PC-3 (cell line): ENCODE measurements at regions not wholly inside any gene's neighbourhood (a gene's known extent, or its start where the extent isn't known, plus 50 kb on each side); places are given as distances from the start of the nearest gene placed in this dataset.

Experiments
- ATAC-seq: fragments of 200-7000 bp; cut with Tn5 transposase; 2 replicates; pipeline ENCODE4 v1.9.1; 2020; ENCODE audit warnings: mild to moderate bottlenecking, moderate library complexity
- BruUV-seq: library from RNA; stranded (reverse); fragments of 400-500 nt; replicated peaks from 2 replicates; lab custom pipeline; 2021; lab: Mats Ljungman, UMichigan
- CTCF ChIA-PET: fragments of 300-600 bp; sonication (Branson Sonifier 250); formaldehyde crosslinking; loops from one replicate; lab custom pipeline; 2022; ENCODE audit warnings: antibody characterized with exemption; lab: Charles Lee
- POLR2A ChIA-PET: fragments of 300-600 bp; sonication (Branson Sonifier 250); formaldehyde crosslinking; loops from one replicate; lab custom pipeline; 2022; ENCODE audit warnings: antibody characterized with exemption; ENCODE audit not compliant: unreplicated experiment; lab: Charles Lee
- DNase-seq: peaks from one replicate; pipeline ENCODE4 v3.0.0-alpha.2; 2015
- H2AFZ ChIP-seq: fragments of 300-600 bp; sonication (generic); 2 replicates; pipeline ENCODE4 v1.6.0; 2016; ENCODE audit warnings: antibody characterized with exemption, low read length
- H3F3A ChIP-seq: fragments of 300-600 bp; sonication (generic); one replicate; pipeline ENCODE4 v1.6.0; 2017; ENCODE audit warnings: antibody characterized with exemption, low read length, control low read depth, mild to moderate bottlenecking; ENCODE audit not compliant: unreplicated experiment
- H3K27ac ChIP-seq: fragments of 300-600 bp; sonication (generic); 2 replicates; pipeline ENCODE4 v1.5.1; 2016; ENCODE audit warnings: mild to moderate bottlenecking, low read length
- H3K27me3 ChIP-seq: fragments of 300-600 bp; sonication (generic); 2 replicates; pipeline ENCODE4 v1.6.1; 2016; ENCODE audit warnings: low read length, mixed read lengths
- H3K36me3 ChIP-seq: fragments of 300-600 bp; sonication (generic); 2 replicates; pipeline ENCODE4 v1.6.1; 2016; ENCODE audit warnings: low read depth, mixed run types, low read length, mixed read lengths
- H3K4me1 ChIP-seq: fragments of 300-600 bp; sonication (generic); 2 replicates; pipeline ENCODE4 v1.5.1; 2016; ENCODE audit warnings: low read length; ENCODE audit not compliant: insufficient read depth
- H3K4me2 ChIP-seq: fragments of 300-600 bp; sonication (generic); 2 replicates; pipeline ENCODE4 v1.6.0; 2016; ENCODE audit warnings: low read length
- H3K4me3 ChIP-seq: fragments of 300-600 bp; sonication (generic); 2 replicates; pipeline ENCODE4 v1.5.1; 2016; ENCODE audit warnings: mild to moderate bottlenecking, low read length, mixed read lengths
- H3K79me2 ChIP-seq: fragments of 300-600 bp; sonication (generic); 2 replicates; pipeline ENCODE4 v1.6.1; 2017; ENCODE audit warnings: low read length, mixed read lengths
- H3K9ac ChIP-seq: fragments of 300-600 bp; sonication (generic); 2 replicates; pipeline ENCODE4 v1.6.0; 2016; ENCODE audit warnings: mild to moderate bottlenecking, low read length
- H3K9me2 ChIP-seq: fragments of 300-600 bp; sonication (generic); replicated peaks from 2 replicates; pipeline ENCODE4 v1.6.1; 2016; ENCODE audit warnings: mixed run types, low read length, mixed read lengths
- H3K9me3 ChIP-seq: fragments of 300-600 bp; sonication (generic); 2 replicates; pipeline ENCODE4 v1.6.1; 2016; ENCODE audit warnings: low read length, mixed read lengths
- H4K20me1 ChIP-seq: fragments of 300-600 bp; sonication (generic); 2 replicates; pipeline ENCODE4 v1.6.1; 2016; ENCODE audit warnings: low read length, mixed read lengths
- EZH2 ChIP-seq: fragments of 300-600 bp; sonication (generic); IDR thresholded peaks from one replicate; pipeline ENCODE4 v1.6.1; 2017; ENCODE audit warnings: antibody characterized with exemption, mild to moderate bottlenecking, low read length; ENCODE audit not compliant: unreplicated experiment
- EZH2phosphoT487 ChIP-seq: fragments of 300-600 bp; sonication (generic); IDR thresholded peaks from 2 replicates; pipeline ENCODE4 v1.6.1; 2018; ENCODE audit warnings: mild to moderate bottlenecking, antibody characterized with exemption, low read length, borderline replicate concordance
- intact Hi-C: fragments of 100-400 bp; cut with micrococcal nuclease; formaldehyde crosslinking; loops from 2 replicates; pipeline ENCODE4 v1.9.0; 2023
- TF ChIP-seq, protein P1 (sequence below): fragments of 300-600 bp; sonication (generic); conservative IDR thresholded peaks from 2 replicates; pipeline ENCODE4 v1.5.1; 2017; ENCODE audit warnings: antibody characterized with exemption, low read depth, mild to moderate bottlenecking, low read length

DNA sequence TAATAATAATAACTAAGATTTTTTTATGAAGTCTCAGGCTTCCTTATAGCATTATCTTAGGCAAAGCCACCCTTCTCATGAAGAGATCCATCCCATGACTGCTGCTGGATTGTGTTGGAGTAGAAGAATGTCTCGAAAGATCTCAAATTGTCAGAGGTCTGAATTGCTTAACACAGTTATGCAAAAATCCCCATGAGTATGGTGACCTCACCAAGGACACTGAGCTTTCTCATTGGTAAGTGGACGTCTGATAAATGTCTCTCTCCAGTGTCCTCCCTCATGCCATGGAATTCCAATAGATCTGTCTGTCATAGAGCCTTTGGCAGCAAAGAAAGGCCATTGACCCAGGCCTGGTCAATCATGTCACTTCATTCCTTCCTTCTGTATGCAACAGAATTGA lies 264.5 kb downstream of the CDH11 start:
- H2AFZ ChIP-seq, result no peak overlapping the region
- no peak overlapping the region for H3K27ac ChIP-seq
- no peak overlapping the region for H3K4me2 ChIP-seq
- BruUV-seq, result no TSS peak
- no peaks in the 10 kb centered on the region for H3K9me2 ChIP-seq
- ChIA-PET POLR2A (no interaction called here), CTCF (no interaction called here)
- TF ChIP-seq EZH2 (no peak), EZH2phosphoT487 (no peak)
- TF ChIP-seq, protein P1, sequence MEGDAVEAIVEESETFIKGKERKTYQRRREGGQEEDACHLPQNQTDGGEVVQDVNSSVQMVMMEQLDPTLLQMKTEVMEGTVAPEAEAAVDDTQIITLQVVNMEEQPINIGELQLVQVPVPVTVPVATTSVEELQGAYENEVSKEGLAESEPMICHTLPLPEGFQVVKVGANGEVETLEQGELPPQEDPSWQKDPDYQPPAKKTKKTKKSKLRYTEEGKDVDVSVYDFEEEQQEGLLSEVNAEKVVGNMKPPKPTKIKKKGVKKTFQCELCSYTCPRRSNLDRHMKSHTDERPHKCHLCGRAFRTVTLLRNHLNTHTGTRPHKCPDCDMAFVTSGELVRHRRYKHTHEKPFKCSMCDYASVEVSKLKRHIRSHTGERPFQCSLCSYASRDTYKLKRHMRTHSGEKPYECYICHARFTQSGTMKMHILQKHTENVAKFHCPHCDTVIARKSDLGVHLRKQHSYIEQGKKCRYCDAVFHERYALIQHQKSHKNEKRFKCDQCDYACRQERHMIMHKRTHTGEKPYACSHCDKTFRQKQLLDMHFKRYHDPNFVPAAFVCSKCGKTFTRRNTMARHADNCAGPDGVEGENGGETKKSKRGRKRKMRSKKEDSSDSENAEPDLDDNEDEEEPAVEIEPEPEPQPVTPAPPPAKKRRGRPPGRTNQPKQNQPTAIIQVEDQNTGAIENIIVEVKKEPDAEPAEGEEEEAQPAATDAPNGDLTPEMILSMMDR, result no peak
- no peaks in the 10 kb centered on the region for H3K79me2 ChIP-seq
- H4K20me1 ChIP-seq, result no peaks in the 10 kb centered on the region
- intact Hi-C loops, result no loop called here
- ATAC-seq, result no peak
- DNase-seq, result no peak
- no peaks in the 10 kb centered on the region for H3K9me3 ChIP-seq
- no peak overlapping the region for H3K4me3 ChIP-seq
- H3K27me3 ChIP-seq, result peaks cover 39% of the 10 kb centered on the region
- no peak overlapping the region for H3K9ac ChIP-seq
- no peaks in the 10 kb centered on the region for H3F3A ChIP-seq
- H3K36me3 ChIP-seq, result no peaks in the 10 kb centered on the region
- no peaks in the 10 kb centered on the region for H3K4me1 ChIP-seq

DNA sequence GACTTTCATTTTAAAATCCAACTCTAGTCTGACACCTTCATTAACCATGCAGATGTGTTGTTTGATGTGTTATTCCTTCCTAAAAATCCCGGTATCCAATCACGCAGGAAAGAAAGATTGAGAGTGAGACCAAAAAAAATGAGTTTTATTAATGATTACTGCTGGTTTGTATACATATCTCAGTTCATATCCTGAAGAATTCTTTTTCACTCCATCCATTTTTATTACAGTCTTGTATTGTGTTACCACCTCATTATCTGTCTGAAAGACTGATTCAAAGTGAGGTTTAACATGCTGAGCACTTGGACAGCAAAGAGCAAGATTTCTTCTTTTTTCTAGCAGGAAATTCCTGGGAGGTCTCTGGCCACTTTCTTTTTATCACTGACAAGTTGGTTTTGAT lies 268.3 kb downstream of the CDH11 start:
- ChIA-PET POLR2A (no interaction called here), CTCF (no interaction called here)
- H4K20me1 ChIP-seq, result no peaks in the 10 kb centered on the region
- H3K4me2 ChIP-seq, result no peak overlapping the region
- no peak overlapping the region for H3K9ac ChIP-seq
- no peaks in the 10 kb centered on the region for H3K4me1 ChIP-seq
- H3K27me3 ChIP-seq, result peaks cover 45% of the 10 kb centered on the region
- TF ChIP-seq EZH2 (no peak), EZH2phosphoT487 (no peak)
- TF ChIP-seq, protein P1, result no peak
- intact Hi-C loops, result no loop called here
- DNase-seq (no peak), ATAC-seq (no peak)
- H3K27ac ChIP-seq, result no peak overlapping the region
- no peaks in the 10 kb centered on the region for H3K9me3 ChIP-seq
- no peak overlapping the region for H3K4me3 ChIP-seq
- H3F3A ChIP-seq, result no peaks in the 10 kb centered on the region
- no peaks in the 10 kb centered on the region for H3K9me2 ChIP-seq
- no peak overlapping the region for H2AFZ ChIP-seq
- no TSS peak for BruUV-seq
- H3K79me2 ChIP-seq, result no peaks in the 10 kb centered on the region
- H3K36me3 ChIP-seq, result no peaks in the 10 kb centered on the region

DNA sequence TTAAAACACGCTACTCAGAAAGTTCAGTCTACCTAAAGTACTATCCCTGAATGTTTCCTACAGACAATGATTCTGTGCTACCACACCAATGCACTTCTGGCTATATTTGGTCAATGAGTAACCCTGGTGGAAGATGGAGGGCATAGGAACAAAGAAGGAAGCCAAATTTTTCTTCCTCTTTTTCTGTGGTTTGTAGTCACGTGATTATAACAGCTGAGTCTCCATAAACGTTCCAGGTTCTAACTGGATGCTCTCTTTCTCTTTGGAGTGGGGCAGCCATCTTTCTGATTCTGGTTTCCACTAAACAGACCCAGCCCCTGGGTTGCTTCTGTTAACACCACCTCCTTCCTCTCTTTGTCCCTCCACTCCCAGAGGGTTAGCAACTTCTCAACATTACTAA lies 274.9 kb downstream of the CDH11 start:
- intact Hi-C loops, result no loop called here
- Histone ChIP-seq H3K27me3 (peaks cover 2% of the 10 kb centered on the region; the same call in 1 of the 2 replicates), H3F3A (no peaks in the 10 kb centered on the region), H3K4me3 (no peak overlapping the region), H2AFZ (no peak overlapping the region), H3K79me2 (no peaks in the 10 kb centered on the region), H3K9ac (no peak overlapping the region), H4K20me1 (no peaks in the 10 kb centered on the region), H3K36me3 (no peaks in the 10 kb centered on the region), H3K27ac (no peak overlapping the region), H3K4me1 (no peaks in the 10 kb centered on the region), H3K4me2 (no peak overlapping the region), H3K9me2 (no peaks in the 10 kb centered on the region), H3K9me3 (no peaks in the 10 kb centered on the region)
- ChIA-PET POLR2A (no interaction called here), CTCF (no interaction called here)
- ATAC-seq, result no peak
- TF ChIP-seq EZH2 (no peak), EZH2phosphoT487 (no peak)
- TF ChIP-seq, protein P1, result no peak
- no peak for DNase-seq
- BruUV-seq, result no TSS peak
